Epithelial cell of esophagus (primary cell): ENCODE measurements at regions not wholly inside any gene's neighbourhood (a gene's known extent, or its start where the extent isn't known, plus 50 kb on each side); places are given as distances from the start of the nearest gene placed in this dataset.

Experiments
- DNase-seq: peaks from one replicate; pipeline ENCODE4 v3.0.0; 2010; ENCODE audit warnings: low read depth
- H3K4me3 ChIP-seq: 2 replicates; pipeline ENCODE4 v1.5.1; 2011; ENCODE audit warnings: mild to moderate bottlenecking, low read length, control low read depth
- TF ChIP-seq, protein P1 (sequence below): IDR thresholded peaks from 2 replicates; pipeline ENCODE4 v1.5.1; 2011; ENCODE audit warnings: low read depth, mild to moderate bottlenecking, low read length, control low read depth, inconsistent platforms; ENCODE audit not compliant: insufficient read depth; ENCODE audit errors: missing control alignments

- TF ChIP-seq, protein P1, sequence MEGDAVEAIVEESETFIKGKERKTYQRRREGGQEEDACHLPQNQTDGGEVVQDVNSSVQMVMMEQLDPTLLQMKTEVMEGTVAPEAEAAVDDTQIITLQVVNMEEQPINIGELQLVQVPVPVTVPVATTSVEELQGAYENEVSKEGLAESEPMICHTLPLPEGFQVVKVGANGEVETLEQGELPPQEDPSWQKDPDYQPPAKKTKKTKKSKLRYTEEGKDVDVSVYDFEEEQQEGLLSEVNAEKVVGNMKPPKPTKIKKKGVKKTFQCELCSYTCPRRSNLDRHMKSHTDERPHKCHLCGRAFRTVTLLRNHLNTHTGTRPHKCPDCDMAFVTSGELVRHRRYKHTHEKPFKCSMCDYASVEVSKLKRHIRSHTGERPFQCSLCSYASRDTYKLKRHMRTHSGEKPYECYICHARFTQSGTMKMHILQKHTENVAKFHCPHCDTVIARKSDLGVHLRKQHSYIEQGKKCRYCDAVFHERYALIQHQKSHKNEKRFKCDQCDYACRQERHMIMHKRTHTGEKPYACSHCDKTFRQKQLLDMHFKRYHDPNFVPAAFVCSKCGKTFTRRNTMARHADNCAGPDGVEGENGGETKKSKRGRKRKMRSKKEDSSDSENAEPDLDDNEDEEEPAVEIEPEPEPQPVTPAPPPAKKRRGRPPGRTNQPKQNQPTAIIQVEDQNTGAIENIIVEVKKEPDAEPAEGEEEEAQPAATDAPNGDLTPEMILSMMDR = no peak
- DNase-seq = peak; percentile 29
- no peak overlapping the region for H3K4me3 ChIP-seq
Measured at GRCh38 chr6:48474830-48475229, 363.8 kb upstream of the PTCHD4 start.

DNA sequence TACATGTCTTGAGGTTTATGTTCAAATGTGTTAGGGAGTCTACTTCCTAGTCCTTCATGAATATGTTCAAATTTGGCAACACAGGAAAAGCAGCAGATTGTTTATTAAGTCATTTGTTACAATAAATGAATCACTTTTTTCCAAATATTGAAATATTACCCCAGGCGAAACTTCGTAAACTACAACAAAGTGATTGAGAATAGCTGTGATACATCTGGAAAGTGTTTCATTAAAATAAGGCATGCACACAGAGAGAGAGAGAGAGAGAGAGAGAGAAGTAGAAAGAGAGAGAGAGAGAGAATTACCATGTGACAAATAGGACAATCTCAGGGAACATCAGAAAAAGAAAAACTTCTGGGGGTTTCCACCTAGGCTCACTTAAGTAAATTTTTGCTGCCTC is 363.1 kb upstream of the PTCHD4 start:
- DNase-seq = peak; percentile 52
- TF ChIP-seq, protein P1 = no peak

GRCh38 chr6:48472535-48472934 is 361.5 kb upstream of the PTCHD4 start:
- DNase-seq = no peak
- H3K4me3 ChIP-seq = no peak overlapping the region
- TF ChIP-seq, protein P1 = no peak

More for the DNA sequence above, 363.1 kb upstream of the PTCHD4 start:
- no peak overlapping the region for H3K4me3 ChIP-seq

DNA sequence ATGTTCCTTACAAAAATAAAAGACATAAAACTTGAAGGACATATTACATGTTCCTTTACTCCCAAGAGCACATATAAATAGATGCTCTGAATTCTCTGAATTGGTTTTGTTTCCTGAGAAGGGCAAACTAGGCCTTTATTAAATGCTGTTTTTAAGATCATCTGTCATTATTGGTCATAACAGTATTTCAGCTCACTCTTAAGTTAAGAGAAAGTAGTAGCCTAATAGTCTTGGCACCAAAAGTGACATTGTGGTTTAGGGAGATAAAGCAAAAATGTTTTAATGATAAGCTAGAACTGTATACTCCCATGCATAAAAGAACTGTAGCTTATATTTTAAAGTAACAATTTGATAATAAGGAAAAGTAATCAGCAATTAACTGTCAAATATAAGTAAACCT is 361.1 kb upstream of the PTCHD4 start:
- H3K4me3 ChIP-seq = no peak overlapping the region
- TF ChIP-seq, protein P1 = no peak
- DNase-seq = no peak

- H3K4me3 ChIP-seq = no peak overlapping the region
- TF ChIP-seq, protein P1 = no peak
- no peak for DNase-seq
Measured at GRCh38 chr6:48471326-48471725, 360.3 kb upstream of the PTCHD4 start.

DNA sequence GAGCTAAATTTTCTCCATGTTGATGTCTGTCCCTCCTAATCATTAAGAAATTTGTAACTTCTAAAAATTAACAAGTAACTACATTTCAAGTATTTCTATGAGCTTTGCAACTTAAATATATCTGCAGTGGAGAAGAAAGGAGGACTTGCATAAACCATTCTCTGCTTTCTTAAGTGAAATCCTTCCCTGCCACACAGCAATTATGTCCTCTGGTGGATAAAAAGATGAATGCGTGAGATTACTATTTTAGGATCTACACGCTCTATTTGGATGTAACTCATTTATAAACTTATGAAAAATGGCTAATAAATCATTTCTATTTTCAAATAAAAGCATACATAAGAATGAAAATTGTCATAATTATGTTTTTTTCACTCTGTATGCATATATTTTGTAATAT is 338.0 kb upstream of the PTCHD4 start:
- H3K4me3 ChIP-seq = no peak overlapping the region
- TF ChIP-seq, protein P1 = peak; percentile 24
- DNase-seq = peak; percentile 14

GRCh38 chr6:48447251-48447650 is 336.3 kb upstream of the PTCHD4 start:
- TF ChIP-seq, protein P1 = no peak
- peak; percentile 36 for DNase-seq
- no peak overlapping the region for H3K4me3 ChIP-seq
